ENCODE measurements at regions not wholly inside any gene's neighbourhood (a gene's known extent, or its start where the extent isn't known, plus 50 kb on each side); places are given as distances from the start of the nearest gene placed in this dataset.
A peak's percentile ranks its signal among the peaks of the same experiment; 100 is the strongest.
"Not testable (repeated sequence)": the region's sequence is repeated elsewhere in the genome, so short reads cannot be mapped to it uniquely, and the experiment has no call there.

DNA sequence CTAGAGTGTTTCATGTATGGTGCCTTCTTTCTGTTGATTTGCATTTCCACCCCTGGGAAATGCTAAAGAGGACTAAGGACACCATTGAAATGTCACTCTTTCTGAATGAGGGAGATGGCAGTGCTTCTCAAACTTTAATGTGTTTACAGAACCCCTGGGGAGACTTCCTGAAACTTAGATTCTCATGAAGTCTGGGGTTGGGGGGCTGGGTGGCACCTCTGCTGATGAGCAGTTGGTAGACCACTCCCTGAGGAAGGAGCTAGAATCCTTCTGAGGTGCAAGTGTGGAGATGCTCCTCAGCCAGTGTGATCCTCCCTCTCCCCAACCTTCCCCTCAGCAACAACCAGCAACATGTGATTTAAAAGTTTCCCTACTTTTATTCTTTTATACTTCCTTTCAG, 546.8 kb downstream of the LRRC70 start:
- DNase-seq (ENCODE audit: low read depth in 2 of 2) = no peak

DNA sequence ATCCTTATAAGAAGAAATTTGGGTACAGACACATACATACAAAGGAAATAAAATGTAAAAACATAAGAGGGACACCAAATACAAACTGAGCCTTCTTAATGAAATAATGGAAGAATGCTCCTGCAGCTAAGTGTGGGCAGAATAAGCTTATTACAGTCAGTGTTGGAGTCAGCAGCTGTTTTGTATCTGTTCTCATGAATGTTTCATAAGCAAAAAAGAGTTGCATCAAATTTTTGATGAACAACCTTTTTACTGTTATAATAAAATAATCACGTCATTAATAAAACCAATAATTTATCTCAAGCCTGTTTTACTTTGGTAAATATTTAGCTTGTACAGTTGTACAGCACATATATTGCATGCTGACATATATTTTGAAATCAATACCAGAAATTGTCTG, 545.6 kb downstream of the LRRC70 start:
- no peak for DNase-seq (ENCODE audit: low read depth in 2 of 2)

DNA sequence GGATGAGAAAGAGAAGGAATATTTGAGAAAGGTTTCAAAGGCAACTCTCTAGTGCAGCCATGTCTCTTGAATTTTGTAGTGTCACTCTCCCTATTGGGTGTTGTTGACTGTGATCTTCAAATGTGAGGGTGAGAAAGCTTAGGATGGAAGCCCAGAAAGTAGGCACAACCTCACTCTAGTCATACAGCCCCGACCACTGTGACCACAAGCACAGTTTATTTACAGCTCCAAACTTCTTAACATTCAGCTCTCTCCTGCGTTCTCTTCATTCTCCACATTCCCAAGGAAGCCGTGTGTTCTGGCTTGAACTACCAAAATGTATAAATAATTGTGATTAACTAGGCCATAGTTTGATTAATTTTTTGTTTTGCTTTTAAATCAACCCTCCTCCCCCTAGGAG, 542.9 kb downstream of the LRRC70 start:
- DNase-seq (ENCODE audit: low read depth in 2 of 2) = no peak

DNA sequence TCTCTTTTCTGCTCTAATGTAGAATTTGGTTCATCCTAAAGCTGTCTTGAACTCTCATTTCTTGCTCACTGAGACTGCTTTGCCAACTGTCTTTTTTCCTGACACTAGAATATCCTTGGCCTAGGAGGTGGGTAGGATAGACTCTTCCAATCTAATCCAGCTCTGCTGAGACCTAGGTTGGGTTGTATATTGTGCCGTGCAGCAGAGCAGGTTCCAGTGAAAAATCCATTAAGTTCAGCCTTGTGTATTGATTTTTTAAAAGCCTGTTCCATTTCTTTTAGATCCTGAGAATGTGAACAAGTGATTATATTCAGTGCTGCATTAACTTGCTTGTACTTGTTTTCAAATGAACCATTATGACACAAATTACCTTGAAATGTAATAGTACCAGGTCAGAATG, 539.6 kb downstream of the LRRC70 start:
- no peak for DNase-seq (ENCODE audit: low read depth in 2 of 2)

DNA sequence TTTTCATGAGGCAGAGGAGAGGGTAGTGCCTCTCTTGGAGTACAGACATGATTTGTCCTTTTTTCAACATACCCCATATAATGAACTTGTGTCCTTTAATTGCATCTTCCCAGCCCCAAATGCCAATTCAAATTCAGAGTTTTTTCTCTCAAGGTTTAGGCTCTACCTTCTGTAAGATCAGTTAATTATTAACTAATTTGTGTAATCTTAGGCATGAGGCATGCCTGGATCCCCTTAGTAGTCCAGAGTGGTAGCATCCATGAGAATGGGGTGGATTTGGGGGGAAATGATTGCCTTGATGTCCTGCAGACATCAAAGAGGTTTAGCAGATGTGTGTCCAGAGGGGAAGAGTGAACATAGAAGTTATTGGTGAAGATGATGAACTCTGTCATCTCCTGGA, 533.3 kb downstream of the LRRC70 start:
- DNase-seq (ENCODE audit: low read depth in 2 of 2) = no peak

DNA sequence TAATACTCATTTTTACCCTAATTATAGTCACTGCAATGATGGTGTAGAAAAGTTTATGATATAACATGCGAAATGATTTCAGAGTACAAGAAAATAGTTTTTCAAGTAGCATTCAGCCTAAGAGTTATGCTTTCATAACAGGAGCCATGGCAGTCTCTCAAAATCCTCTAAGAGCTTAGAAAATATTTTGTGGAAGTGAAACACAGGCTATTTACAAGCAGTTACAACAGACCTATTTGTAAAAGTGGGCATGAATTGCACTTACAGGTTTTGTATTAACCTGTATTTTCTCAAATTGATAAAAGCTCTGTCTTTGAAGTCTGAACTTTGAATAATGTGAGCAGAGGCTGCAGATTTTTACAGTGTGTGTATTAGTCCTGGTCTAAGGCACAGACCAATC, 523.3 kb downstream of the LRRC70 start:
- no peak for DNase-seq (ENCODE audit: low read depth in 2 of 2)

DNA sequence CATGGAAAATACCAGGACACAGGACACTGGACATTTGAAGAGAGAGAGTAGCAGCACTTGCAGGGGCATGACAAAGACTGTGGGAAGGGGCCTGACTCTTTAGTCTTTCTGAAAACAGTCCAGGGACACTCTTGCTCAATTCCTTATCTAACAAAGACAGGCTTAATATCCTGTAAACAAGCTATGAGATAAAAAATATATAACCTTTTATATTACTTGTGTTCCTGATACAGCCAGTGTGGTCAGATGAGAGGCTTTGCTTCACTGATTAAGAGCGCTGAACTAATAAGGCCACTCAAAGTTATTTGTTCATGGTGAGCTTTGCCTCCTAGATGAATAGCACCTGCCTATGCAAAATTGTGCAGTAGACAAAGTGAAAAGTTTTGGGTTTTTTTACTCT, 518.7 kb downstream of the LRRC70 start:
- DNase-seq (ENCODE audit: low read depth in 2 of 2) = no peak

DNA sequence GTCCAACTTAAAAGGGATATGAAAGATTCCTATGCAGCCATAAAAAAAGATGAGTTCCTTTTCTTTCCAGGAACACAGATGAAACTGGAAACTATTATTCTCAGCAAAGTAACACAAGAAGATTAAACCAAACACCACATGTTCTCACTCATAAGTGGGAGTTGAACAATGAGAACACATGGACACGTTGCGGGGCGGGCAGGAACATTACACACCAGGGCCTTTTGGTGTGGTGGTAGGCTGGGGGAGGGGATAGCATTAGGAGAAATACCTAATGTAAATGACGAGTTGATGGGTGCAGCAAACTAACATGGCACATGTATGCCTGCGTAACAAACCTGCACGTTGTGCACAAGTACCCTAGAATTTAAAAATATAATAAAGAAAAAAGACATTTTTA, 516.1 kb downstream of the LRRC70 start:
- DNase-seq (ENCODE audit: low read depth in 2 of 2) = no peak

DNA sequence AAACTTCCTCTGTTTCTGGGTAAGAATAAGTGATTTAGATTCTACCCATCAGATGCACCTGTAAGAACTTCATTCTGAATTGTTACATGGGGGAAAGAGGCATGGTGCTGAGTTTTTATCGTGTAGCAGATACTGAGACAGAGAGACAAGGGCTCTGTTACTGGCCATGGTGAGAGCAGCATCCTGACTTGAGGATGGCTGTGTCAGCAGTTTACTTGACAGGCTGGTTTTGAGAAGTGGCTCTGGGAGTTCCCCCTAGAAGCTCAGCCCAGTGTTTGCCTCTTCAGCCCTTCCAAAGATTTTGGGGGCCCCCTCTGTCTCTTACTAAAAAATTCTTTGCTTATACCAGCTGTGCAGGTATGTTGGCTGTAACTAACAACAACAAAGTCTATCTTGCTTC, 510.5 kb downstream of the LRRC70 start:
- DNase-seq (ENCODE audit: low read depth in 2 of 2) = no peak

DNA sequence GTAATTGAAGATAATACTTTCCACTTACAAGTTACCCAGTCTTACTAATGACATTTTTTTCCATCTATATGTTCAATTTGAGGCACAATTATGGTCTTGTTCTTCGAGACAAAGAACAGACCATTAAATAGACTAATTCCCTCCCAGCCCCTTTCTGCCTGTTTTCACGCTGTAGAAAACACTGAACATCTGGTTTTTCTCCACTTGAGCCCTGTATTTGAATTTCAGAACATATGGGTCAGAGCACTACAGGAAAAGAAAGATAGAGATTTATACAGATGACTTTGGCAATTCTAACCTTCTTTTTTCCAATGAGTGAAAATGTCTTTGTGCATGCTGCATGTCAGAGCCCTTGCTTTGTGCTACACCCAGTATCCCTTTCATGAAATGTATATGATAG, 506.9 kb downstream of the LRRC70 start:
- no peak for DNase-seq (ENCODE audit: low read depth in 2 of 2)

DNA sequence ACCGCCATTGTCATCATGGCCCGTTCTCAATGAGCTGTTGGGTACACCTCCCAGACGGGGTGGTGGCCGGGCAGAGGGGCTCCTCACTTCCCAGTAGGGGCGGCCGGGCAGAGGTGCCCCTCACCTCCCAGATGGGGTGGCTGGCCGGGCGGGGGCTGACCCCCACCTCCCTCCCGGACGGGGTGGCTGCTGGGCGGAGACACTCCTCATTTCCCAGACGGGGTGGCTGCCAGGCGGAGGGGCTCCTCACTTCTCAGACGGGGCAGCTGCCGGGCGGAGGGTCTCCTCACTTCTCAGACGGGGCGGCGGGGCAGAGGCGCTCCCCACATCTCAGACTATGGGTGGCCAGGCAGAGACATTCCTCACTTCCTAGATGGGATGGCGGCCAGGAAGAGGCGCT, 505.1 kb downstream of the LRRC70 start:
- not testable (repeated sequence) for DNase-seq (ENCODE audit: low read depth in 2 of 2)

DNA sequence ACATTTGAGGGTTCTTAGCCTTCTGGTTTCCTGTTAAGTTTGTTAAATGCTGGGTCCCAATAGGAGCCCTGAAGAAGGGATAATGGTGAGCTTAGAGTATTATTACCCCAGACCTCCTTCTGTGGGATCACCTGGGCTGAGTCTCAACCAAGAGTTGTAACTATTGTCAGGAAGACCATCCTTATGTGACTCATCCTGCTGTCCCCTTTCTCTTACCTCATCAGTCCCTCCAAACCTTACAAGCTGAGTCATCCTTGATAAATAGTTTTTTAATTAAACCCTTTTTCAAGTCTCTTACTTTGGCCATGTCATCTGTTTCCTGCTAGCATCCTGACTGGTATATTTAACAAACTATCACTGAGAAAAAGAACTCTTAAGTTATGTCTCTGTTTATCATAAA, 502.8 kb downstream of the LRRC70 start:
- DNase-seq (ENCODE audit: low read depth in 2 of 2) = peak in 1 of 2 donors; percentile 8

DNA sequence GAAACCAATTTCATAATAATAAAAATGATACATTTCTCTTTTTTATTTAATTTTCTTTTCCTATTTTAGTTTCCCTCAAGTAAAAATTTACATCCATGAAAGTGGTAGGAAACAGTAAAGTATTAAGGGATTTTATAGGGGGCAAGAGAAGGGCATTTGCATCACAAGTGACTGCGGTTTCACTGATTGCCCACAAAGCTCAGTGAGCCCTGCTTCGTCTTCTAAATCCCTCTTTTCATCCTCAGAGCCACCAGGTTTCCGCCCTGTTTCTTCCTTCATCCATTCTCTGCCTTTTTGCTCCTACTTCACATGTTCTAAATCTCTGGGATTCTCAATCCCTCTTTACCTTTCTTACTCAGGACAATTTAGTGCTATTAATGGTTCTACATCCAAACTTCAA, 491.4 kb downstream of the LRRC70 start:
- DNase-seq (ENCODE audit: low read depth in 2 of 2) = no peak

DNA sequence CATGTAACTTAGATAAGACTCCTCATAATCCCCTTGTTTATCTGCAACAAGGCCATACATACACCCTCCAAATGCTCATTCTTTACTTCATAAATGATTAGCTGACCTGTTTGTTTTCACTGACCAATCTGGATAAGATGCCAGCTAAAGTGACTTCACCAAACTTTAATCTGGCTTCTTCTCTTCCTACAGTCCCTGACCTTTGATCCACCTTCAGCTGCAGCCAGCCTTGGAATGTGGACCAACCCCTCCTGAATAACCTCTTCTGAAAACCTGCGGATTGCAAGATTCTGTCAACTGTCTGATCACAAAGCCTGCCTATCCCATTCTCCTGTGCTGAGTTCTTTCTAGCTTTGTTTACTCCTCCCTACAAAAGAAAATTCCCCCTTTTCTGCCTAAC, 476.8 kb downstream of the LRRC70 start:
- DNase-seq (ENCODE audit: low read depth in 2 of 2) = no peak

DNA sequence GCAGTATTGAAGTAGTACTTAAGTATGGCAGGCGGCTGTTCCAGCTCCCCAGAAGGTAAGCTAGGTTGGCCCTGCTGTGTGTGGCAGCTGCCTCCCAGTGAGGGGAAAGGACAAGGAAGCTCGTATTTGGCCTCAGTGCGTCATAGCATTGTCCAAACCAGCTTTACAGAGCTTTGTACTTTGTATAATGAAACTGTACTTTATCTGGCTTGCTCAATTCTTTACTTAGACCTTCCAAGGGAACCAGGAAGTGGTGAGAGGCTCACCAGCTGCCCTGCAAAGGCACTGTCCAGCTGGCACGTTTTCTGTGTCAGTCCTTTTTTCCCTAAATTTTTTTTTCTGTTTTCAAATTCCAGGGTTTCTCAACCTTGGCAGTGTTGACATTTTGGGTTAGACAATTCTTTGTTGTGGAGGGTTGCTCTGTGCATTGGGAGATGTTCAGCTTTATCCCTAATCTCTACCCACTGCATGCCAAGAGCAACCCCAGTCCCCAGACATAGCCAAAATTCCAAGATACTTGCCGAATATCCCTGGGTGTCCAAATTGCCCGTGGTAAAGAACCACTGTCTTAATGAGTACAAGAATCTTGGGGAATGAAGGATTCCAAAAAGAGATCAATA, 474.5 kb downstream of the LRRC70 start:
- DNase-seq (ENCODE audit: low read depth in 2 of 2) = no peak

DNA sequence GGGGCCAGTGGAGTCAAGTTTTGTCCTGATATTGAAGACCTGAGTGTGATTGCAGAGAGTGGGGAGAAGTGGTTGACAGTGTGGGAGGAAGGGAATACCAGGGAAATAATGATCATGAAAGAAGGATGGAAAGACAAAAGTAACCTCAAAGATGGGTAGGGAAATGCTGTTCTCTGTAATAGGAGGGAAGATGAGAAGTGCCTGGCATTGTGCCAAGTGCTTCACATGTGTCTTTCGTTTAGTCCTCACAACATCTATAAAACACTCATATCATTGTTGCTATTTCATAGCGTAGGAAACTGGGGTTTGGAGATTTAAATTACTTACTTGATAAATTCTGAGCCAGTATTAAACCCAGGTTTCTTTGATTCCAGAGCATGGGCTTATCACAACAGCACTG, 472.3 kb downstream of the LRRC70 start:
- DNase-seq (ENCODE audit: low read depth in 2 of 2) = no peak

DNA sequence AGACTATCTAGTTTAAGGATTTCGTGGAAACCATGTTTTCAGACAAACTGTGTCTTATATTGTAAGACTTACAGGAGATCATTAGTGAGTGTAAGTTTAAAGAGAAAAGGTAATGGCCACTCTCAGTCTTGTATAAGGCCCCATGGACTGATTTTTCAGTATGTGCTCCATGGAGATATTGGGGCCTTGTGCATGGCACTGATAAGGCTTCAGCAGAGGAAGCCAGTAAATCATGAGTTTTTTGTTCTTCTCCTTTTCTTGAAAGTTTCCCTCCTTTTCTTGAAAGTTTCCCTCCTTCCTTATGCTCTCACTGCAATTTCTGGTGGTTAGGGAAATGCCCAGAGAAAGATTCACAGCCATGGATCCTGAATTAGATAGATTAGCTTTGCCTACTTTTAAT, 471.3 kb downstream of the LRRC70 start:
- no peak for DNase-seq (ENCODE audit: low read depth in 2 of 2)

DNA sequence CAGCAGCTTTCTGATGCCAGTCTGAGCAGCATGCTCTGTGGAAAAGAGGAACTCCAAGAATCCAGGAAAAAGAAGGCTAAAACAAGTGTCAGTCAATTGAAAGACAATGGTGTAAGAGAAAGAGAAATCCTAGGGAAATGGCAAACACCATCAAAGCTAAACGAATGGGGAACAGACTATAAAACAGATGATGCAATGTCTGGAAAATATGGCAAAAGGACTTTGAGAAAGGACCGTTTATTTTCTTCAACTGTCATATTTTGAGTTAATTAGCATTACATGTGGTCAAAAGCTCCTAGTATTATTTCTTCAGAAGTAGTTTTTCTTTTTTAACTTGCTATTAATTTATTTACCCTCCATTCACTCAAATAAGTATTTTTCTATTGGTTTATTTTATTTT, 465.2 kb downstream of the LRRC70 start:
- DNase-seq (ENCODE audit: low read depth in 2 of 2) = no peak

DNA sequence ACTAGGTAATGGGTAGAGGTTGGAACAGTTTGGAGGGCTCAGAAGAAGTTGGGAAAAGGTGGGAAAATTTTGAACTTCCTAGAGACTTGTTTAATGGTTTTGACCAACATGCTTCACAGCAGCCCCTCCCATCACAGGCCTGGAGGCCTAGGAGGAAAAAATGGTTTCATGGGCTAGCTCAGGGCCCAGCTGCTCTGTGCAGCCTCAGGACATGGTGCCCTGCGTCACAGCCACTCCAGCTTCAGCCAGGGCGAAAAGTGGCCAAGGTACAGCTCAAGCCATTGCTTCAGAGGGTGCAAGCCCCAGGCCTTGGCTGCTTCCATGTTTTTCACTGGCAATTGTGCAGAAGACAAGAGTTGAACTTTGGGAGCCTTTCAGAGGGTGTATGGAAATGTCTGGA, 453.7 kb downstream of the LRRC70 start:
- no peak for DNase-seq (ENCODE audit: low read depth in 2 of 2)

DNA sequence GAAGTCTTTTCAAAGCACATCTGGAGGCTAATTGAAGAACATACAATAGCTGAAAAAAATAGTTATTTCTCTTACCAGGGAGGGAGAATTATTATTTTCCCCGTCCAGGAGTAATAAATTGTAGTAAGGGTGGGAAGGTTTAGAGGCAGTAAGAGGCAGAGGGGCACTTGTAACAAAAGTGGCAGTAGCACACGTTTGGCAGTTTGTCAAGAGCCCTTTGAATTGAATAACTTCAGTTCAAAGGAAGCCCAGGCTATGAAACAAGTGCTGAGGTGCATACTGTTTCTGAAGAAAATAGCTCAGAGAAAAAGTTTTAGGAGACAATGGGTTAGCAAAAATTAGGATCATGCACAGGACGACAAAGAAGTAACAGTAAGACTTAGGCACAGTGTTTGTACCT, 451.3 kb downstream of the LRRC70 start:
- DNase-seq (ENCODE audit: low read depth in 2 of 2) = no peak

DNA sequence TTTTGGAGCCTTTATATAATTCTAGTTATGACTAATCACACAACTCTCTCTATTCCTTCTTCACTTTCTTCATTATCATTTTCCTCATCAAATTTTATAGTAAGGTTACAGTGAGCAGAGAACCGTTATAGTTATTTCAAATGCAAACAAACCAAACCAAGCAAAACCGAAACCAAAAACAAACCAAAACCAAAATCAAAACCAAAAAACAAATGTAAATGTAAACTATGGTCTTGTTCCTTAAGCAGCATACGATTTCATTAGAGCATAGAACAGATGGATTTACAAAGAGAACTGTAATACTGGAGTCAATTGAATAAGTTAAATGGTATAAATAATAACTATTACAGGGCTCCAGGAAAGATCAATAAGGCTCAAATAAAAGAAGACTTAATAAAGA, 447.1 kb downstream of the LRRC70 start:
- no peak for DNase-seq (ENCODE audit: low read depth in 2 of 2)

DNA sequence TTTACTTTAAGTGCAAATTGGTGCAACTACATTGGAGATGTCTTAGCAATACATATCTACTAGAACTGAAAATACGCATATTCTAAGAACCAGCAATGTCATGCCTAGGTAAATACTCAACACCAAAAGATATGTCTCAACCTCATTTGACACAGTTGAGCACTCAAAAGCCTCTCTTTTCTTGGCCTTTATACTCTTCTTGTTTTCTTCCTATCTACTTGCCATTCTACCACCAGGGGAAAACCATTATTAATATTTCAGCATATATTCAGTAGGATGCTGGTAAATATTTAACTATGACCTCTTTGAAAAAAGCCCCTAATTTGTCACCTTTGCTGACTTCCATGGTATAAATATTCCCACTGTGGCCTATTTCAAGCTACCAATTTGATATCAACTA, 443.8 kb downstream of the LRRC70 start:
- DNase-seq (ENCODE audit: low read depth in 2 of 2) = no peak

DNA sequence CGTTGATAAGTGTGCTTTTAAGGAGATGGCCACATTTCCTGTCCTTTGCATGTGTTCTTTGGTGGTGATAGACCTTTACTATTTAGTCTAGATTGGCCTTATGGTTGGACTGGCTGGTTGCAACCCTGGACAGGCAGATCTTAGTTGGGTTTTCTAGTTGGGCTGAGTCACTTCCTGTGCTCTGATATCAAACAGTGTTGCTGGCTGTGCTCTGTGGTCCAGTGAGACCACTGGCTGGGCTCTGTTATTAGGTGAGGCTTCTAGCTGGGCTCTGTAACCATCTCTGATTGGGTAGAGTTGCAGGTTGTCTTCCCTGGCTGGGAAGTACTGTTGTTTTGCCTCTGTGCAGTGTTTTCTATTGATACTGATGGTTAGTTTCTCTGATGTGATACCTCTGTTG, 432.5 kb downstream of the LRRC70 start:
- DNase-seq (ENCODE audit: low read depth in 2 of 2) = no peak

DNA sequence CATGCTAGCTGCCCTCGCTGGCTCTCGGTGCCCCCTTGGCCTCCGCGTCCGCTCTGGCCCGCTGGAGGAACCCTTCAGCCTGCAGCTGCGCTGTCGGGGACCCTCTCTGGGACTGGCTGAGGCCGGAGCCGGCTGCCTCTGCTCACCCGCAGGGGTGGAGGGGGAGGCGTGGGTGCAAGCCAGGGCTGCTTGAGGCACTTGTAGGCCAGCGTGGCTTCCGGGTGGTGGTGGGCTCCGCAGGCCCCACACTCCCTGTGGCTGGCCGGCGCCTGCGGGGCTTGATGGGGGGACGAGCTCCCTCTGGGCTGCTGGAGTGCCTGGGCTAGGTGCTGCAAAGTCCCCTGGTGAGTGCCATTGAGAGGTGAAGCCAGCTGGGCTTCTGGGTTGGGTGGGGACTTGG, 429.6 kb downstream of the LRRC70 start:
- no peak for DNase-seq (ENCODE audit: low read depth in 2 of 2)

Data from lung microvascular endothelial cell (primary cell).